Activated T-helper 1 cell treated with Interleukin-2 at 50 U/mL for 16 hours (primary cell): ENCODE measurements at regions not wholly inside any gene's neighbourhood (a gene's known extent, or its start where the extent isn't known, plus 50 kb on each side); places are given as distances from the start of the nearest gene placed in this dataset.

Experiments used
- DNase-seq: peaks from one replicate; pipeline ENCODE4 v3.0.0-alpha.2; 2020; ENCODE audit warnings: low read depth

GRCh38 chr1:181390410-181391077 is 92.8 kb upstream of the CACNA1E start:
- DNase-seq: no peak

GRCh38 chr1:181391301-181391900 is 91.9 kb upstream of the CACNA1E start:
- DNase-seq: no peak

- no peak for DNase-seq
These were observed 91.2 kb upstream of the CACNA1E start for GRCh38 chr1:181392133-181392532.

- DNase-seq: no peak
These were observed 90.6 kb upstream of the CACNA1E start for GRCh38 chr1:181392613-181393220.

- DNase-seq: no peak
These were observed 88.6 kb upstream of the CACNA1E start for GRCh38 chr1:181394766-181395165.

GRCh38 chr1:181396171-181396670 is 87.1 kb upstream of the CACNA1E start:
- peak; percentile 28 for DNase-seq

GRCh38 chr1:181396811-181397210 is 86.5 kb upstream of the CACNA1E start:
- no peak for DNase-seq

- peak; percentile 6 for DNase-seq
These were observed 85.5 kb upstream of the CACNA1E start for GRCh38 chr1:181397845-181398244.

GRCh38 chr1:181398544-181398943 is 84.8 kb upstream of the CACNA1E start:
- no peak for DNase-seq

- no peak for DNase-seq
These were observed 77.7 kb upstream of the CACNA1E start for GRCh38 chr1:181405584-181405983.

GRCh38 chr1:181406989-181407388 is 76.3 kb upstream of the CACNA1E start:
- no peak for DNase-seq

- no peak for DNase-seq
These were observed 73.3 kb upstream of the CACNA1E start for GRCh38 chr1:181409981-181410380.

- no peak for DNase-seq
These were observed 70.6 kb upstream of the CACNA1E start for GRCh38 chr1:181412746-181413145.

GRCh38 chr1:181413195-181413815 is 70.0 kb upstream of the CACNA1E start:
- no peak for DNase-seq

GRCh38 chr1:181413836-181414235 is 69.5 kb upstream of the CACNA1E start:
- DNase-seq: no peak

GRCh38 chr1:181416268-181416860 is 67.0 kb upstream of the CACNA1E start:
- no peak for DNase-seq

GRCh38 chr1:181417915-181418314 is 65.4 kb upstream of the CACNA1E start:
- no peak for DNase-seq

GRCh38 chr1:181423301-181423918 is 59.9 kb upstream of the CACNA1E start:
- DNase-seq: peak; percentile 12

GRCh38 chr1:181424786-181425403 is 58.4 kb upstream of the CACNA1E start:
- DNase-seq: peak; percentile 59

- no peak for DNase-seq
These were observed 57.8 kb upstream of the CACNA1E start for GRCh38 chr1:181425566-181425965.

GRCh38 chr1:181429462-181429861 is 53.9 kb upstream of the CACNA1E start:
- no peak for DNase-seq
